HEK293 (cell line): ENCODE measurements at regions not wholly inside any gene's neighbourhood (a gene's known extent, or its start where the extent isn't known, plus 50 kb on each side); places are given as distances from the start of the nearest gene placed in this dataset.

Source experiments
- CTCF ChIP-seq: fragments of 450-650 bp; formaldehyde crosslinking; IDR thresholded peaks from 2 replicates; pipeline ENCODE4 v1.5.1; 2016; ENCODE audit warnings: missing biosample characterization, missing genetic modification characterization
- MEIS1 ChIP-seq: sonication (generic); formaldehyde crosslinking; IDR thresholded peaks from 2 replicates; pipeline ENCODE4 v1.8.1; 2022; ENCODE audit warnings: missing genetic modification reagents, mild to moderate bottlenecking, borderline replicate concordance
- PRDM1 ChIP-seq: fragments of 450-650 bp; formaldehyde crosslinking; IDR thresholded peaks from 2 replicates; pipeline ENCODE4; 2016; ENCODE audit warnings: missing biosample characterization, missing genetic modification characterization
- ZNF18 ChIP-seq: fragments of 450-650 bp; formaldehyde crosslinking; IDR thresholded peaks from 2 replicates; pipeline ENCODE4 v1.5.1; 2016; ENCODE audit warnings: missing biosample characterization, missing genetic modification characterization
- ZNF221 ChIP-seq: fragments of 450-650 bp; formaldehyde crosslinking; IDR thresholded peaks from 2 replicates; pipeline ENCODE4 v1.5.1; 2017; ENCODE audit warnings: missing biosample characterization, missing genetic modification characterization, borderline replicate concordance
- ZSCAN23 ChIP-seq: fragments of 450-650 bp; formaldehyde crosslinking; IDR thresholded peaks from 2 replicates; pipeline ENCODE4 v1.5.1; 2016; ENCODE audit warnings: missing biosample characterization, missing genetic modification characterization

- TF ChIP-seq ZSCAN23 (tag by site-specific recombination) (no peak), CTCF (tag by site-specific recombination) (no peak), ZNF18 (tag by site-specific recombination) (no peak), ZNF221 (no peak), MEIS1 (CRISPR knock-in tag) (no peak), PRDM1 (tag by site-specific recombination) (no peak)
Measured at GRCh38 chr15:39497016-39497758, 83.7 kb upstream of the THBS1 start.
